Cardiac septum (tissue), 1 donor: ENCODE measurements at regions not wholly inside any gene's neighbourhood (a gene's known extent, or its start where the extent isn't known, plus 50 kb on each side); places are given as distances from the start of the nearest gene placed in this dataset.
"Not testable (repeated sequence)": the region's sequence is repeated elsewhere in the genome, so short reads cannot be mapped to it uniquely, and the experiment has no call there.

ENCODE experiments used
- DNase-seq: peaks from one replicate; pipeline ENCODE4 v3.0.0-alpha.2; 2020; ENCODE audit warnings: low spot score
- intact Hi-C: fragments of 100-400 bp; cut with DNase I; formaldehyde crosslinking; loops from one replicate; pipeline ENCODE4 v1.14.0; 2022
- donor health status: DM: no; HTN: no; CAD: no.

DNA sequence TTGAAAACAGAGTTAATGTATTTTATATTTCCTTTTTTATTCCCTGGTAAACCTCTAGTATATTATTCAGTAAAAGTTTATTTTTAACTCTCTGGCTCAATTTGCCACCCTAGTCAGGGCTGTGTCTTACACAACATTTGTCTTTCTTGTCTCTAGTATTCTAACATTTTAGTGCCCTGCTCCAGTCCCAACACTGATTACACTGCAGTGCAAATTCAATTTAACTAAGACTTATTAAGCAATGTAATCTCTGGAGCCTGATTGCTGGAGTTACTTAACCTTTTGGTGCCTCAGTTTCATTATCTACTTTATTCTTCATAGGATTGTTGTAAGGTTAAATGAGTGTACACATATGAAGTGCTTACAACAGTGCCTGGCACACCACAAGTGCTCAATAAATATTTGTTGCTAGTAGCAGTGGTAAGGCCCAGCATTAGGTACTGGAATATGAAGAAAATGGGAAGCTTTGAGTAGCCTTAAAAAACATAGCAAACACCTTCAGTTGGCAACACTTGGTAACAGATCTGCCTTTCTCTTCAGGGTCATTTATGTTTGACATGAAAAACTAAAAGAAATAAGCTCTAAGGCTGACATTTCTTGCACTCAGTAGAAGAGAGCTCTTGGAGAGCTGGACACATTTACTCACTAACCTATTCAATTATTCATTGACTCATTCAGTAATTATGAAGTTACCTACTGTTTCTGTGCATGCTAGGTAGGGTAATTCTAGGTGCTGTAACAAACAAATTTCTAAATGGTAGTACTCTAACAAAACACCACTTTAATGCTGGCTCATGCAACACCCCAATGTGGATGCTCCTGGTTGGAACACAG lies 364.5 kb upstream of the EPHA3 start:
- DNase-seq, result no peak
- intact Hi-C loops, result no loop called here

DNA sequence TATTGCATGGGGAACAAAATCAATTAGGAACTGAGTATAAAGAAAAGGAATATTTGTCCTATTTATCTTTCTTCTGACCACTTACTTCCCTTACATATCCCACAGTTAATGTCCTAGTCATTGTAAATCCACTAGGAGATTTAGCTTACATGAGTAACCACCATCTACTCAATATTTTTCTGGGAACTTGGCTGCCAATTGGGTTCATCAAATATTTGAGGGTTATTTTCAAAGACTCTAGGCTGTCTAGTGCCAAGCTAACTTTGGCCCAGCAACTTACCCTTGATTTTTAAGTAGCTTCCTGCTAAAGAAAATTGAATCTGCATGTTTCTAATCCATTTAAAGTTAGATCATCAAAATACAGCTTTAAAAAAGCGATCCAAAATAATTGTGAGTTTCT lies 362.5 kb upstream of the EPHA3 start:
- intact Hi-C loops, result no loop called here

GRCh38 chr3:88747145-88747544 lies 360.3 kb upstream of the EPHA3 start:
- DNase-seq, intact Hi-C loops: not testable (repeated sequence)

More for the DNA sequence above, 362.5 kb upstream of the EPHA3 start:
- DNase-seq, result no peak

DNA sequence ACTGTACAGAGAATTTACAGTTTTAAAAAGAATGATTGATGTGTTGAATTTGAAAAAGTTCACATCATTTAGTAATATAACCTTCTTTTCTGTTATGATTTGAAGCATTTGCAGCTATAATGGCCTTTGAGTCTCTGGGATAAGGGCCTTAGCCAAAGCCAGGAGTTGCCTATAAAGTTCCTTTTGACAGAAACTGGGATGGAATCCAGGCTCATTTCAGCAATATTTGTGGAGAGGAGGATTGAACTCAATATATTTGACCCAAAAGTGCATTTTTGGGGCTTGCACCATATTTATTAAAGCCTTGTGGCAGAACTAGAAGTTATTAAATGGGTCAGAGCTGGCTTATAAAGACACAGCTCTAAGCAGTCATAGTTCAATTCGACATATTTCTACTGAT lies 348.7 kb upstream of the EPHA3 start:
- no peak for DNase-seq
- intact Hi-C loops, result no loop called here

GRCh38 chr3:88767746-88768145 lies 339.7 kb upstream of the EPHA3 start:
- no peak for DNase-seq
- intact Hi-C loops, result no loop called here

- intact Hi-C loops, result no loop called here
- no peak for DNase-seq
Observed at GRCh38 chr3:88773766-88774165, 333.7 kb upstream of the EPHA3 start.

DNA sequence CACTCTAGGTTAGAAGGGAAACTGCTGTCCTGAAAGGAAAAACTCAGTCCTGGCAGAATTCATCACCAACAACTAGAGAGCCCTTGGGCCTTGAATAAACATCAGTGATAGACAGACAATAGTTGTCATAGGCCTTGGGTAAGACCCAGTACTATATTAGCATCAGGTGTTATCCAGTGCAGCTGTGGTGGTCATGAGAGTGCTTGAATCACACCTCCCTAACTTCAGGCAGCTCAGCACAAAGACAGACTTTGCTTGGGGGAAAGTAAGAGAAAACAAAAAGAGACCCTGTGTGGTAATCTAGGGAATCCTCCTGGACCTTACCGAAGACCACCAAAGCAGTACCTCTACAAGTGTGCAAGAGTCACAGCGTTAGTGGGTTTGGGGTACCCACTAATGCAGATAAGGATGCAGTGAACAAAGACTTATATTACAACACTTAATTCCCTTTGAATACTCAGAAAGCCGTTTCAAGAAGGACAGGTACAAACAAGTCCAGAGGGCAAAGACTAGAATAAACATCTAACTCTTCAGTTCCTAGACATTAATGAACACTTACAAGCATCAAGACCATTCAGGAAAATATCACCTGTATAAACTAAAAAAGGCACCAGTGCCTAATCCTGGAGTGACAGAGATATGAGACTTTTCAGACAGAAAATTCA lies 332.3 kb upstream of the EPHA3 start:
- intact Hi-C loops, result no loop called here
- no peak for DNase-seq

DNA sequence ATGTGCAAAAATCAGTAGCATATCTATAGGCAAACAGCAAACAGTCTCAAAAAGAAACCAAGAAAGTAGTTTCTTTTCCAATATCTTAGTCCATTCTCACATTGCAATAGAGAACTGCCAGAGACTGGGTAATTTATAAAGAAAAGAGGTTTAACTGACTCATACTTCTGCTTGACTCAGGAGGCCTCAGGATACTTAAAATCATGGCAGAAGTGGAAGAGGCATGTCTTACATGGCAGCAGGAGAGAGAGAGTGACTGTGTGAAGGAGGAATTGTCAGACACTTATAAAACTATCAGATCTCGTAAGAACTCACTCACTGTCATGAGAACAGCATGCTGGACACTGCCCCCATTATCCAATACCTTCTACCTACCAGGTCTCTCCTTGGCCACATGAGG lies 327.9 kb upstream of the EPHA3 start:
- intact Hi-C loops, result no loop called here
- DNase-seq, result no peak

- DNase-seq, result no peak
- intact Hi-C loops, result no loop called here
Observed at GRCh38 chr3:88784925-88785324, 322.5 kb upstream of the EPHA3 start.

DNA sequence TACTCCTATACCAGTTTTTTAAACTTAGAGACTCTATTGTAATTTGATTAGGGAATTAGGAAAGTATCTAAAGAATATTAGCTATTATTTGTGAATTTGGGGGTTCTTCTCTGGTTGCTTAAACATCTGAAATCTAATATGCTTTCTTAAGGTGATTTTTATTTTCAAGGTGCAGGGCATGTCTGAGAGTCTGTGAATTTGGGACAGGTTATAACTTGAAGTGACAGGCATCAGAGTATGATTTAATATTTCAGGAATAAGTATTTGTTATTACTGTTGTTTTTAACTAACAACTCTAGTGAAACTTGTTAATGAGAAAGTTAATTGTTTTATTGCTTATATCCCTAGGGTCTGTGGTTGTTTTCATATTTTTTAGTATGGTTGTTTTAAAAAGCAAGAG lies 321.6 kb upstream of the EPHA3 start:
- intact Hi-C loops, result no loop called here
- no peak for DNase-seq

- no peak for DNase-seq
- intact Hi-C loops, result no loop called here
Observed at GRCh38 chr3:88795503-88795902, 311.9 kb upstream of the EPHA3 start.

GRCh38 chr3:88807491-88808105 lies 299.8 kb upstream of the EPHA3 start:
- intact Hi-C loops, result no loop called here
- DNase-seq, result no peak

GRCh38 chr3:88809993-88810392 lies 297.4 kb upstream of the EPHA3 start:
- intact Hi-C loops, result no loop called here

DNA sequence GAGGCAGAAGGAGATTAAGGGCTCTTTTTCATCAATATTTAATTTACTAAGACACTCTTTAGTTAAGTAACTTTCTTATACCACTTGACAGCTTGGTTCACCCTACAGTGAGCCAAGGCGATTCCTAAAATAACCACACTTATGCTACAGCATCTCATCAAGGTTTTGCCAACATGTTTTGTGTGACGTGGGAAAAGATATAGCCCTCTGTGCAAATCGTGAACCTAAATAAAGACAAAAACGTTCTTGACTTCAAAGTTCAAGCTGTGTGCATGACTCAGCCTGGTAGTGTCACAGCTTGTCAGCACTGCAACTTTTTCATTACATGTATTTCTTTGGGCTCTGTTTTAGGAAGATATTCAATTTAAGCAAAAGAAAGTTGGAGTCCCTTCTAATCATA lies 297.0 kb upstream of the EPHA3 start:
- intact Hi-C loops, result no loop called here
- no peak for DNase-seq

More at GRCh38 chr3:88809993-88810392, 297.4 kb upstream of the EPHA3 start:
- DNase-seq, result no peak

DNA sequence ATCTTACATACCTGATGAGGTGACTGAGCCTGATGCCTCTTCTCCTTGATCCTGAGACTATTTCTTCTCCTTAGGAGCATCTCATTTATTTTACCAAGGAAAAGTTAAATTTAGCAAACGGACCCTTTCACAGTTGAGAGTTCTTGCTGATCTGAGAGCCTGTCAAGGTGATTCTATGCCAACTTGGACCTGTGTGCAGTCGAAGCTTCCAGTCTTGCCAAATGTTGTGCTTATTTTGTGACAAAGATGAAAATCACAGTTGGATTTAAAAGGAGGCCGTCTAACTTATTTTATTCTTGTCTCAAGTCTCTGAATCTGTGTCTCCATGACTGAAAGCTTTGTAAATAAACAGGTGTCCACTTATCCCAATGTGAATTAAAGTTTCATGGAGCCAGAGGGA lies 296.3 kb upstream of the EPHA3 start:
- intact Hi-C loops, result no loop called here
- no peak for DNase-seq

- intact Hi-C loops, result no loop called here
- DNase-seq, result no peak
Observed at GRCh38 chr3:88812576-88812975, 294.8 kb upstream of the EPHA3 start.

DNA sequence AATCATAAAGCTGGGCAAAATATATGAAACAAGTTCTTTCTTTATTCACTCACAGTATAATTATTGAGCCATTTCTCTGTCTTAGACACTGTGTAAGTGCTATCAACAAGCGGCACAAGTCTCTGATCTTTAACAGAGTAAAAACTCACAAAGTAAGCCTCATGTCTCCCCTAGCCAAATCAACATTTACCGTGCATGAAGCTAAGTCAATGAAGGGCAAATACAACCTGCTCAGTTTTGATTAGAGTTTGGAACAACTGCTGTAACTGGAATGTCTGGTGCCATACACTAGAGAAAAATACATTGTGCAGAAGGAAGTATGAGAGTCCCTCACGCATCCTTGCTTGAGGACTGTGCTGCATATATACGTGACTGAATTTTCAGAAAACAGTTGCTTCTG lies 291.0 kb upstream of the EPHA3 start:
- no peak for DNase-seq
- intact Hi-C loops, result no loop called here

DNA sequence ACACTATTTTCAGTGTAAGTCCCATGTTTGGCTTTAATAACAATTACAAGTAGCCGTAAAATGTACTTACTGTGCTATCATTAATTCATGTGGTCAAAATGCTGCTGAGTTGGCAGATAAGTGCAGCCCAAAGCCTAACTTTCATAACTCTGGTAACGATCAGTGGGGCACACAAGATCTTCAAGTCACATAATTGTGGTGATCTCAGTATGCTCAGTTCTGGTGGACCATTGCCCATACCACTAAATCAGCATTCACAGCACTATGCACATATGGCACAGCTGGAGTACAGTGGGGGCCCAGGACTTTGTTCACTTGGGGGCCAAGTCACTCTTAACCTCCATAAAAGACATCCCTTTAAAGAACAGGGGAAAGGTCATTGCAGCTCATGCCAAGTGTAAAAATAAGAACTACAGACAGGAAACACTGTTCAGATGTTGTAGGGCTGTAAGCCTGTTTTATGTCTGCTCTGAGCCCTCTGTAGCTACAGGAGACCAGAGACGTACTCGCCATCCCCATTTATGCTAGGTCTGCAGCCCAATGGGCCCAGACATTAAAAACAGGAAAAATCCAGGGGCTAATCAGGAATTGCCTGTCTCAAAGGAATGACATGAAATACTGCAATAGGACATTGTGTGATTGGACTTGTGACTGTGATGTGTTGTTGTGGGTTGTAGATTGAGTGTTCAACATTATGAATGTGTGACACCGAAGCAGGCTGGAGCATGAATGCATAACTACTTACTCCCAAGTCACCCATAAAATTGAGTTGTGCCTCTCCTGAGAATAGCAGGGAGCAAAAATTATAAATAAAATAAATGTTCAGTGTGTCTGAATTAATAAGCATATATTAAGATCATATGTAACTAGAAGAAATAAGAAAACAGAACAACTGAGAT lies 282.5 kb upstream of the EPHA3 start:
- no peak for DNase-seq
- intact Hi-C loops, result no loop called here

- no peak for DNase-seq
- intact Hi-C loops, result no loop called here
Observed at GRCh38 chr3:88828466-88828865, 279.0 kb upstream of the EPHA3 start.

GRCh38 chr3:88852606-88853005 lies 254.8 kb upstream of the EPHA3 start:
- DNase-seq, result no peak
- intact Hi-C loops, result no loop called here
